Fibroblast of the aortic adventitia (primary cell): ENCODE measurements at regions not wholly inside any gene's neighbourhood (a gene's known extent, or its start where the extent isn't known, plus 50 kb on each side); places are given as distances from the start of the nearest gene placed in this dataset.

Experiments
- DNase-seq: peaks from one replicate; pipeline ENCODE4 v3.0.0-alpha.2; 2010; ENCODE audit warnings: low read depth
- H3K4me3 ChIP-seq: 2 replicates; pipeline ENCODE4 v1.5.1; 2011; ENCODE audit warnings: low read depth, mild to moderate bottlenecking, control low read depth, low read length, moderate library complexity
- TF ChIP-seq, protein P1 (sequence below): IDR thresholded peaks from 2 replicates; pipeline ENCODE4 v1.5.1; 2011; ENCODE audit warnings: mild to moderate bottlenecking, low read length, control low read depth, inconsistent platforms; ENCODE audit not compliant: insufficient read depth

DNA sequence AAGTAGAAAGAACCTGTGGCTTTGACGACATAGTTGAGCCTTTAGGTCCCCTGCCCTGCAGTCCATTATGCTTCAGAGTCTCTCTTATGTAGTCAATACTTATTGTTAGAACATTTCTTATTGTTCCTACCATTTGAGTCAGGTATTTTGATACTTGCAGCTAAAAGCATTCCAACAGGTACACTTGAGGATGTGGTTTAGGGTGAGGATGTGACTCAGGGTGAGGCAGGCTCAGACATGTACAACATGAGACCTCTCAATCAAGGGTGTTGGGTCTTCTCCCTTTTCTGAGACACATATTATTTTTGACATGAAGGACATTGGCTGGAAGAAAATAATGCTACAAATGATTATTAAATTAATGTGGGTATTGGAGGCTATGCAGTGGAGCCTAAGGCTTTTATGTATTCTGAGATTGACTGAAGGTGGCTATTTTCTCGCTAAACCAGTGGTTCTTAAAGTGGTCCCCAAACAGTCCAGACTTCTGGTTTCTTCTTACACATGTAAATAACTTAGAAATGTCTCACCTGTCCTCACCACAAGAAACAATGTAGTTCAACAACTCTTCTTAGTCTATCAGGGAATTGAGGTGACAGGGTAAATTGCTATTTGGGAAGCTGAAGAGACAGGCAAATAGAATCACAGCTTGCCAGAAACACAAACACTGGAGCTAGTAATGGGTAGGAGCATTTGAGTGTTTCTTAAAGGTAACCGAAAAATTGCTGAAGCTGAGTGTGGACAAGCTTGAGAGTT is 135.5 kb upstream of the ZPLD1 start:
- no peak overlapping the region for H3K4me3 ChIP-seq
- TF ChIP-seq, protein P1, sequence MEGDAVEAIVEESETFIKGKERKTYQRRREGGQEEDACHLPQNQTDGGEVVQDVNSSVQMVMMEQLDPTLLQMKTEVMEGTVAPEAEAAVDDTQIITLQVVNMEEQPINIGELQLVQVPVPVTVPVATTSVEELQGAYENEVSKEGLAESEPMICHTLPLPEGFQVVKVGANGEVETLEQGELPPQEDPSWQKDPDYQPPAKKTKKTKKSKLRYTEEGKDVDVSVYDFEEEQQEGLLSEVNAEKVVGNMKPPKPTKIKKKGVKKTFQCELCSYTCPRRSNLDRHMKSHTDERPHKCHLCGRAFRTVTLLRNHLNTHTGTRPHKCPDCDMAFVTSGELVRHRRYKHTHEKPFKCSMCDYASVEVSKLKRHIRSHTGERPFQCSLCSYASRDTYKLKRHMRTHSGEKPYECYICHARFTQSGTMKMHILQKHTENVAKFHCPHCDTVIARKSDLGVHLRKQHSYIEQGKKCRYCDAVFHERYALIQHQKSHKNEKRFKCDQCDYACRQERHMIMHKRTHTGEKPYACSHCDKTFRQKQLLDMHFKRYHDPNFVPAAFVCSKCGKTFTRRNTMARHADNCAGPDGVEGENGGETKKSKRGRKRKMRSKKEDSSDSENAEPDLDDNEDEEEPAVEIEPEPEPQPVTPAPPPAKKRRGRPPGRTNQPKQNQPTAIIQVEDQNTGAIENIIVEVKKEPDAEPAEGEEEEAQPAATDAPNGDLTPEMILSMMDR: no peak
- no peak for DNase-seq

DNA sequence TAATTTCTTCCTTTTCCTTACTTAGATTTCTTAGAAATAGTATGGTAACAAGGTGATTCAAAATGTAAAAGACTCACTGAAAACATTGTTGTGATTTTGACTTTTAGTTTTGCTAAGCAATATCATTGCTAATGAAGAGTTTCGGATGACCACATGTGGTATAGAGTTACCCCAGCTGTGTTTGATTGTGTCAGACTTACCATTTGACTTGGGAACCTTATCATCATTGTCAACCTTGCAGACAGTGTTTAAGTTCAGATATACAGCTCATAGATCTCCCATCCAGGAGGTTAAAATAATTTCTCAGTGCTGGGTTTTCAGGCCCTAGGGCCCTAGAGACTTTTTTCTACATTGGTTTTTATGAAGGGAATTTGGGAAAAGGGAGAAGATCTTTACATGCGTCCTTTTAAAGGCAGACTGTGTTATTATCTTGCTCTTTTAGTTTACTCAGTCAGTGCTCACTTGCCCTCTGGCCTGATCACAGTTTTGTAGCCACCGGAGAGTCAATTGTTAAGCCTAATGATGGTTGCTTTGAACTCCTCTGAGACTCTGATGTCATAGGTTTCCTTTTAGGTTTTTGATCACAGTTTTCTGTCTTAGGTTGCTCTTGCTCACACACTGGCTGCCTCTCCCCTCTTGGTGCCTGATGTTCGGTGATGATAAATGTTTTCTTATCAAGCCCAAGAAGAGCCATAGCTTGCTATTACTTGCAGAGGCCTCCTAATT is 133.5 kb upstream of the ZPLD1 start:
- no peak overlapping the region for H3K4me3 ChIP-seq
- TF ChIP-seq, protein P1: no peak
- no peak for DNase-seq

DNA sequence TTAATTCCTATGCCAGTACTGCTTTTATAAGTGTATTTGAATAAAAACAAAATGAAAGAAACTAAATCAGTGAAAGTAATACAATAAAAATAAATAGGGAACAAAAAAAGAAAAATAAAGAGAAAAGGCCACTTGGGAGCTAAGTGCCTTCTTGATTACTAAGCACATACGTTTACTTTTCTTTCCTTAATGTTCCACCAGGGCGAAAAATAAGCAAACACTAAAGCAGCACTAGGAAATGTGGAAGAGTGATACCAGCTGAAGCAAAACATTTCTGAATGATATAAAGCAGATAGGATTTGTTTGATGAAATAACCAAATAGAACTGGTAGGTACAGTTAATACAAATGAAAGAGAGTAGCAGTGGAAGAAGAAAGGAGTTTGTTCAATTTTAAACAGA is 132.8 kb upstream of the ZPLD1 start:
- TF ChIP-seq, protein P1: no peak
- DNase-seq: no peak
- H3K4me3 ChIP-seq: no peak overlapping the region

DNA sequence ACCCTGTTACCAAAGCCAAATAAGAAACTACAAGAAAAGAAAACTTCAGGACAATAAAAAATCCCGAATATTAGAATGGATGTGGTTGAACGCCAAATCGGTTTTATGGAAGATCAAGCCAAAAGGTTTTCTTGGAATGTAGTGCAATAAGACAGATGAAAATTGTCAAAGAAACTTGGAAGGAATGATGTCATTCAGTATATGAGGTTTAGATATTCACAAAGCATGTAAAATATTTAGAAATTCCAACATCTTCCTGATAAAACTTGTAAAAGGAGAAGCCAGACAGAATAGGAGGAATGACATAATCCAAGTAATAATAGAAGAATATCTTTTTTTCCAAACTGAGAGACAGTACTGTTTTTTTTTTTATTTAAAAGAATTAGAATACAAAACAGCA is 130.3 kb upstream of the ZPLD1 start:
- TF ChIP-seq, protein P1: no peak
- DNase-seq: peak; percentile 4
- no peak overlapping the region for H3K4me3 ChIP-seq

DNA sequence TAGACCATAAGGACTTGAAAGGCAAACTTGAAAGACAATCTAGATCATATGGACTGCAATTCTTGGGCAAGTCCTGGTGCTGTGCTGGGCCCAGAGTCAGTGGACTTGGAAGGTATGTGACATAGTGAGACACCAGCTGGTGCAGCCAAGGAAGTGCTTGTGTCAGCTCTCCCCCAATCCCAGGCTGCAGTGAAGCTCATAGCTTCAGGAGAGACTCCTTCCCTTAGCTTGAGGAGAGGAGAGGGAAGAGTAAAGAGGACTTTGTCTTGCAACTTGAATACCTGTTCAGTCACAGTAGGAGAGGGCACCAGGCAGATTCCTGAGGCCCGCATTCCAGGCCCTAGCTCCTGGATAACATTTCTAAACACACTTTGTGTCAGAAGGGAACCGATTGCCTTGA is 127.4 kb upstream of the ZPLD1 start:
- TF ChIP-seq, protein P1: no peak
- H3K4me3 ChIP-seq: no peak overlapping the region
- no peak for DNase-seq

DNA sequence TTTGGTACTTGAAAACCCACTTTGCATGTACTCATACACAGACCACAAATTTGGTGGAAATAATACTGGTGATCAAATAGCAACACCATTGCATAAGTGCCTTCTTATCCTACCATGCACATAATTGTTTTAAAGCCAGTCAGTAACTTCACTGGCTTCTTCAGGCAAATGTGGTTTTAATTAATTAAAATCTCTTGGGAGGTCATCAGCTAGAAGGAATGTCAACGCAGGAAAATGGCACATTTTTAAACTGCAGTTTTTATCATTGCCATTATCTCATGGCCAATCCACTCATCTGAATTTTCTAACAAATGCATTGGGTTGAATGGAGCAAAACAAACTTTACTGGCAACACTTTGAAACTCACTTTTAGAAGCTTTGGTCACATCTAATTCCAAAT is 105.7 kb upstream of the ZPLD1 start:
- H3K4me3 ChIP-seq: no peak overlapping the region
- no peak for DNase-seq
- TF ChIP-seq, protein P1: no peak
